ENCODE measurements at regions not wholly inside any gene's neighbourhood (a gene's known extent, or its start where the extent isn't known, plus 50 kb on each side); places are given as distances from the start of the nearest gene placed in this dataset.
A peak's percentile ranks its signal among the peaks of the same experiment; 100 is the strongest.

- TF ChIP-seq POLR2AphosphoS5 (IDR thresholded peaks at IDR 0.05; ENCODE audit: low read depth, low read length) (peak; percentile 80), SIN3A (IDR thresholded peaks at IDR 0.05; ENCODE audit: borderline replicate concordance, insufficient read depth, low read length) (no peak), REST (IDR thresholded peaks at IDR 0.05; ENCODE audit: insufficient read depth in 1 of 2, low read depth in 2 of 2, low read length in 2 of 2) (no peak), TAF1 (IDR thresholded peaks at IDR 0.05; ENCODE audit: borderline replicate concordance, insufficient read depth, low read length) (peak; percentile 61; the same call in 1 of the 2 replicates), FOXP2 (optimal IDR thresholded peaks at IDR 0.05; ENCODE audit: borderline replicate concordance, extremely low read depth, extremely low read length, insufficient read depth) (no peak)
These were observed 152.7 kb downstream of the SKIDA1 start for GRCh38 chr10:21372651-21373410.

All from PFSK-1 (cell line).